ENCODE measurements at regions not wholly inside any gene's neighbourhood (a gene's known extent, or its start where the extent isn't known, plus 50 kb on each side); places are given as distances from the start of the nearest gene placed in this dataset.

DNA sequence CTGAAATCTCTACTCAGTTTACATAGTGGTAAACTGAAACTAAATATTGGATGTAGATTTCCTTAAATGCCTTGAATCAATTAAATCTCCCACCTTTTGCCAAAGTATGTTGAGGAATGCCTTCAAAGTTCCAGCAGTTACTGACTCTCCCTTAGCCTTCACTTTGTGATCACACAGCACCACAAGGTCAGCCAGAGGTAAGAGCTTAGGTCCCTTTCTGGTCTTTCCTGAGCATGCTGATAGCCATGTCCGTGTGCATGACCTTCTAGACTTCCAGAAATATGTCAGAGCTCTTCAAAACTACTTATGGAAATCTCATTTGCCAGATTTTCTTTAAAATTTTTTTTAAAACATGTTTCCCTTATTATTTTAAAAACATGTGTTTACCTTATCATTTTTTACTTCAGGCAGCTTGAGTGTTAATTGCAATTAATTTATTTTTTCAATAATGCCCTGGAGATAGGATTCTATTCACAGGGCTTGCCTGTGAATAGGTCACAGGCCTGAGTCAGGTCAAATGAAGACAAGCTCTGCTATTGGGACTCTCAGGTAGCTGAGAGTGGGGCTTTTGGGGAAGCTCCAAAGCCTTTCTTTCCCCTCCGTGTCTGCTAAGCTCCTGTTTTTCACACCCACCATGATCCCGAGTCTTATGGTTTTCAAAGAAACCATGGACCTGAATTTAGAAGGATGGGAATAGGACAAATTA, 220.5 kb downstream of the CXCL12 start:
- H3K4me3 ChIP-seq (ENCODE audit: control insufficient read depth, low read depth, low read length) = no peak overlapping the region
- TF ChIP-seq, protein P1, sequence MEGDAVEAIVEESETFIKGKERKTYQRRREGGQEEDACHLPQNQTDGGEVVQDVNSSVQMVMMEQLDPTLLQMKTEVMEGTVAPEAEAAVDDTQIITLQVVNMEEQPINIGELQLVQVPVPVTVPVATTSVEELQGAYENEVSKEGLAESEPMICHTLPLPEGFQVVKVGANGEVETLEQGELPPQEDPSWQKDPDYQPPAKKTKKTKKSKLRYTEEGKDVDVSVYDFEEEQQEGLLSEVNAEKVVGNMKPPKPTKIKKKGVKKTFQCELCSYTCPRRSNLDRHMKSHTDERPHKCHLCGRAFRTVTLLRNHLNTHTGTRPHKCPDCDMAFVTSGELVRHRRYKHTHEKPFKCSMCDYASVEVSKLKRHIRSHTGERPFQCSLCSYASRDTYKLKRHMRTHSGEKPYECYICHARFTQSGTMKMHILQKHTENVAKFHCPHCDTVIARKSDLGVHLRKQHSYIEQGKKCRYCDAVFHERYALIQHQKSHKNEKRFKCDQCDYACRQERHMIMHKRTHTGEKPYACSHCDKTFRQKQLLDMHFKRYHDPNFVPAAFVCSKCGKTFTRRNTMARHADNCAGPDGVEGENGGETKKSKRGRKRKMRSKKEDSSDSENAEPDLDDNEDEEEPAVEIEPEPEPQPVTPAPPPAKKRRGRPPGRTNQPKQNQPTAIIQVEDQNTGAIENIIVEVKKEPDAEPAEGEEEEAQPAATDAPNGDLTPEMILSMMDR (IDR thresholded peaks at IDR 0.05; ENCODE audit: control insufficient read depth, insufficient read depth, low read depth, low read length, missing control alignments) = no peak
- DNase-seq (ENCODE audit: low read depth) = no peak

DNA sequence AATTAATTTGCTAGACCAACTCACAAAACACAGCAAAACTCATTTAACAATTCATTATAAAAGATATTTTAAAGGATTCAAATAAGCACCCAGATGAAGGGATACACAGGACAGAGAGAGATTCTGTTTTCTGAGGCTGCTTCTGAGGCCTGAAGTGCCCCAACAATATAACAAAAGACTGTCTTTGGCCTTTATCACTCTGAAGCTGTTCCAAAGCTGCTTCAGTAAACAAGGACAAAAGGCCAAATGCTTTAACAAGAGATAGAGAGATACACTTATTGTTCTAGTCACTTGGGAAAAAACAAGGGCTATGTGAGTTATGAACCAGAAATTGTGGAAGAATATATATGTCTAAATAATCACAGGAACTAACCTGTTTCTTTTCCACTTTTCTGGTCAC, 223.7 kb downstream of the CXCL12 start:
- TF ChIP-seq, protein P1 (IDR thresholded peaks at IDR 0.05; ENCODE audit: control insufficient read depth, insufficient read depth, low read depth, low read length, missing control alignments) = no peak
- no peak for DNase-seq (ENCODE audit: low read depth)
- H3K4me3 ChIP-seq (ENCODE audit: control insufficient read depth, low read depth, low read length) = no peak overlapping the region

DNA sequence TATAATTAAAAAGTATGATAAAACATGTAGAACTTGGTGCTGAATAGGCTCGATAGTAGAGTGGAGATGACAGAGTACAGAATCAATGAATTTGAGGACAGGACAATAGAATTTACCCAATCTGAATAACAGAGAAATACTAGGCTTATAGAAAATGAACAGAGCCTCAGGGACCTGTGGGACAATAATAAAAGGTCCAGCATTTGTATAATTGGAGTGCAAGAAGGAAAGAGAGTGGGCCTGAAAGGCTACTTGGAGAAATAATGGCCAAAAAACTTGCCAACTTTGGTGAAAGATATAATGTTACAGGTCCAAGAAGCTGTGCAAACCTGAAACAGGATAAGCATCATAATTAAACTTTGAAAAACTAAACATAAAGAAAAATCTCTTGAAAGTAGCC, 227.3 kb downstream of the CXCL12 start:
- TF ChIP-seq, protein P1 (IDR thresholded peaks at IDR 0.05; ENCODE audit: control insufficient read depth, insufficient read depth, low read depth, low read length, missing control alignments) = no peak
- DNase-seq (ENCODE audit: low read depth) = no peak
- no peak overlapping the region for H3K4me3 ChIP-seq (ENCODE audit: control insufficient read depth, low read depth, low read length)

DNA sequence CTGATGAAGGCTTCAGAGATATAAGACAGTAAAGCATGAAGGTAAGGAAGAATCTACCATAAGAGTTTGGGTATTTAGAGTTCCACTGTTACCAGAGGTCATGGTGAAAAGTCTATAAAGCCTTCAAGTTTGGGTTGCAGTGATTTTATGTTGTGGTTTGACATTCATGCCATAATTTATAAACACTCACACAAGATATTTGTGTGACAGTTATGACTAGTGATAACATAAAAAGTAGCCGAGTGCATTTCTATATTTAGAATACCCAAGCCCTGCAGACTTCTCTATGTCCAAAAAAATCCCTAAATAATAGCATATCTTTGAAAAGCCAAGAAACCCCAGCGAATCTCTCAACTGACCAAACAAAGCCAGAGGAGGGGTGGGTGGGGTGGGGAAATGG, 229.9 kb downstream of the CXCL12 start:
- TF ChIP-seq, protein P1 (IDR thresholded peaks at IDR 0.05; ENCODE audit: control insufficient read depth, insufficient read depth, low read depth, low read length, missing control alignments) = no peak
- peak; percentile 32 for DNase-seq (ENCODE audit: low read depth)
- no peak overlapping the region for H3K4me3 ChIP-seq (ENCODE audit: control insufficient read depth, low read depth, low read length)

DNA sequence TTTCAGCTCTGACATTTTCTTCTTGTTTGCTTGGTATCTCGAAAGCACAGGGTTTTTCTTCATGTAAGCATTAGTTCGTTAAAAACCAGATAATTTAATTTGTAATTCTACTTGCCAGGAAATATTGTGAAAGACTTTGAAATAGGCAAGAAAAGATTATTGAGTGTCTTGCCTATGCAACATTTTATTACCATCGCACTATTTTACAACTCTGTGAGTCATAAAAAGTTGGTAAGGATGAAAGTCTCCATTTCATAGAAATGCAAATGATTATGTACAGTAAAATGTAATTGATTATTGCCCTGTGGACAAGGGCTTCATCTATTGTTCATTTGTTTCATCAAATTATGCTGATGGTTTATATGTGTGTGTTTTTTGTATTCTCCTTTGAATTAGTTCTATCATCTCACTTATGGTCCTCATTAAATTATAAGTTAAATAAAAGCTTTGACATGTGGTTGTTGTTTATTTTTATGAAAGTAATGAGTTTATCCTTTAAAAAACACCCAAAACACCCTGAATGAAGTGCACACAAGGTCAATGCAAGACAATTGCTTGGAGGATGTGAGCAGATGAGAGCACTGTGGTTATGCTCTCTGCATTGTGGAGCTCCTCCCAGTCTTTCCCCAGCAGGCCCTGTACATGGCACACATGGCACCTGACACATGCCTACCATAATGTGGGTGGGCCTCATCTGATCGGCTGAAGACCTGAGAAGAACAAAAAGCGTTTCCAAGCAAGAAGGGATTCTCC, 230.8 kb downstream of the CXCL12 start:
- TF ChIP-seq, protein P1 (IDR thresholded peaks at IDR 0.05; ENCODE audit: control insufficient read depth, insufficient read depth, low read depth, low read length, missing control alignments) = no peak

DNA sequence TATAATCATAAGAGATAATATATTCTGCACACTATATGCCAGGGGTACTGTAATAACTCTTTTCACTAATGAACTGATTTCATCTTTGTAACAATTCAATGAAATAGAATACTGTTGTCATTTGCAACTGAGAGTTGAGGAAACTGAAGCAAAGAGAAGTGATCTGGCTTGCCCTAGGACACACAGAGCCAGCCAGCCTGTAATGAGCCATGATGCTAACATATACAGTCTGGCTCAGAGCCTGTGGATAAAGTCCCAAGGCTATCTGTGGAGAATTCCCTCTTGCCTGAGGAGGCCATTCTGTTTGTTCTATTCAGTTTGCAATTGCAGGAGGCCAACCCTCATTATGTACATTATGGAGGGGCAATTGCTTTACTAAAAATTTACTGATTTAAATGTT, 241.3 kb downstream of the CXCL12 start:
- TF ChIP-seq, protein P1 (IDR thresholded peaks at IDR 0.05; ENCODE audit: control insufficient read depth, insufficient read depth, low read depth, low read length, missing control alignments) = no peak
- no peak for DNase-seq (ENCODE audit: low read depth)
- H3K4me3 ChIP-seq (ENCODE audit: control insufficient read depth, low read depth, low read length) = no peak overlapping the region

More for the DNA sequence above, 230.8 kb downstream of the CXCL12 start:
- H3K4me3 ChIP-seq (ENCODE audit: control insufficient read depth, low read depth, low read length) = no peak overlapping the region
- peak; percentile 35 for DNase-seq (ENCODE audit: low read depth)
